PC-3 (cell line): ENCODE measurements at regions not wholly inside any gene's neighbourhood (a gene's known extent, or its start where the extent isn't known, plus 50 kb on each side); places are given as distances from the start of the nearest gene placed in this dataset.

Source experiments
- ATAC-seq: fragments of 200-7000 bp; cut with Tn5 transposase; 2 replicates; pipeline ENCODE4 v1.9.1; 2020; ENCODE audit warnings: mild to moderate bottlenecking, moderate library complexity
- BruUV-seq: library from RNA; stranded (reverse); fragments of 400-500 nt; replicated peaks from 2 replicates; lab custom pipeline; 2021; lab: Mats Ljungman, UMichigan
- CTCF ChIA-PET: fragments of 300-600 bp; sonication (Branson Sonifier 250); formaldehyde crosslinking; loops from one replicate; lab custom pipeline; 2022; ENCODE audit warnings: antibody characterized with exemption; lab: Charles Lee
- POLR2A ChIA-PET: fragments of 300-600 bp; sonication (Branson Sonifier 250); formaldehyde crosslinking; loops from one replicate; lab custom pipeline; 2022; ENCODE audit warnings: antibody characterized with exemption; ENCODE audit not compliant: unreplicated experiment; lab: Charles Lee
- DNase-seq: peaks from one replicate; pipeline ENCODE4 v3.0.0-alpha.2; 2015
- H2AFZ ChIP-seq: fragments of 300-600 bp; sonication (generic); 2 replicates; pipeline ENCODE4 v1.6.0; 2016; ENCODE audit warnings: antibody characterized with exemption, low read length
- H3F3A ChIP-seq: fragments of 300-600 bp; sonication (generic); one replicate; pipeline ENCODE4 v1.6.0; 2017; ENCODE audit warnings: antibody characterized with exemption, low read length, control low read depth, mild to moderate bottlenecking; ENCODE audit not compliant: unreplicated experiment
- H3K27ac ChIP-seq: fragments of 300-600 bp; sonication (generic); 2 replicates; pipeline ENCODE4 v1.5.1; 2016; ENCODE audit warnings: mild to moderate bottlenecking, low read length
- H3K27me3 ChIP-seq: fragments of 300-600 bp; sonication (generic); 2 replicates; pipeline ENCODE4 v1.6.1; 2016; ENCODE audit warnings: low read length, mixed read lengths
- H3K36me3 ChIP-seq: fragments of 300-600 bp; sonication (generic); 2 replicates; pipeline ENCODE4 v1.6.1; 2016; ENCODE audit warnings: low read depth, mixed run types, low read length, mixed read lengths
- H3K4me1 ChIP-seq: fragments of 300-600 bp; sonication (generic); 2 replicates; pipeline ENCODE4 v1.5.1; 2016; ENCODE audit warnings: low read length; ENCODE audit not compliant: insufficient read depth
- H3K4me2 ChIP-seq: fragments of 300-600 bp; sonication (generic); 2 replicates; pipeline ENCODE4 v1.6.0; 2016; ENCODE audit warnings: low read length
- H3K4me3 ChIP-seq: fragments of 300-600 bp; sonication (generic); 2 replicates; pipeline ENCODE4 v1.5.1; 2016; ENCODE audit warnings: mild to moderate bottlenecking, low read length, mixed read lengths
- H3K79me2 ChIP-seq: fragments of 300-600 bp; sonication (generic); 2 replicates; pipeline ENCODE4 v1.6.1; 2017; ENCODE audit warnings: low read length, mixed read lengths
- H3K9ac ChIP-seq: fragments of 300-600 bp; sonication (generic); 2 replicates; pipeline ENCODE4 v1.6.0; 2016; ENCODE audit warnings: mild to moderate bottlenecking, low read length
- H3K9me2 ChIP-seq: fragments of 300-600 bp; sonication (generic); replicated peaks from 2 replicates; pipeline ENCODE4 v1.6.1; 2016; ENCODE audit warnings: mixed run types, low read length, mixed read lengths
- H3K9me3 ChIP-seq: fragments of 300-600 bp; sonication (generic); 2 replicates; pipeline ENCODE4 v1.6.1; 2016; ENCODE audit warnings: low read length, mixed read lengths
- H4K20me1 ChIP-seq: fragments of 300-600 bp; sonication (generic); 2 replicates; pipeline ENCODE4 v1.6.1; 2016; ENCODE audit warnings: low read length, mixed read lengths
- CTCF ChIP-seq: fragments of 300-600 bp; sonication (generic); conservative IDR thresholded peaks from 2 replicates; pipeline ENCODE4 v1.5.1; 2017; ENCODE audit warnings: antibody characterized with exemption, low read depth, mild to moderate bottlenecking, low read length
- EZH2 ChIP-seq: fragments of 300-600 bp; sonication (generic); IDR thresholded peaks from one replicate; pipeline ENCODE4 v1.6.1; 2017; ENCODE audit warnings: antibody characterized with exemption, mild to moderate bottlenecking, low read length; ENCODE audit not compliant: unreplicated experiment
- EZH2phosphoT487 ChIP-seq: fragments of 300-600 bp; sonication (generic); IDR thresholded peaks from 2 replicates; pipeline ENCODE4 v1.6.1; 2018; ENCODE audit warnings: mild to moderate bottlenecking, antibody characterized with exemption, low read length, borderline replicate concordance
- intact Hi-C: fragments of 100-400 bp; cut with micrococcal nuclease; formaldehyde crosslinking; loops from 2 replicates; pipeline ENCODE4 v1.9.0; 2023

- BruUV-seq: no TSS peak
- Histone ChIP-seq H4K20me1 (no peaks in the 10 kb centered on the region), H3K9me2 (no peaks in the 10 kb centered on the region), H3K4me2 (no peak overlapping the region), H3K9me3 (no peaks in the 10 kb centered on the region), H2AFZ (no peak overlapping the region), H3K4me1 (no peaks in the 10 kb centered on the region), H3K9ac (no peak overlapping the region), H3K79me2 (no peaks in the 10 kb centered on the region), H3K27me3 (0 out of 2 replicates have a peak, but pooled peaks cover 5% of the 10 kb centered on the region), H3F3A (no peaks in the 10 kb centered on the region), H3K27ac (no peak overlapping the region), H3K36me3 (no peaks in the 10 kb centered on the region), H3K4me3 (no peak overlapping the region)
- DNase-seq (no peak), ATAC-seq (no peak)
- TF ChIP-seq CTCF: no peak
- TF ChIP-seq EZH2phosphoT487: no peak
- no peak for TF ChIP-seq EZH2
- intact Hi-C loops: no loop called here
- ChIA-PET POLR2A (no interaction called here), CTCF (no interaction called here)
Measured at GRCh38 chr12:9345171-9345570, 137.0 kb upstream of the PZP start.

- Histone ChIP-seq H3K4me2 (no peak overlapping the region), H3K4me1 (no peaks in the 10 kb centered on the region), H2AFZ (no peak overlapping the region), H3K27me3 (0 out of 2 replicates have a peak, but pooled peaks cover 5% of the 10 kb centered on the region), H3K36me3 (no peaks in the 10 kb centered on the region), H3K4me3 (no peak overlapping the region), H3K9me3 (no peaks in the 10 kb centered on the region), H4K20me1 (no peaks in the 10 kb centered on the region), H3K9ac (no peak overlapping the region), H3K9me2 (no peaks in the 10 kb centered on the region), H3K27ac (no peak overlapping the region), H3K79me2 (no peaks in the 10 kb centered on the region), H3F3A (no peaks in the 10 kb centered on the region)
- POLR2A ChIA-PET: no interaction called here
- intact Hi-C loops: no loop called here
- ATAC-seq (no peak), DNase-seq (no peak)
- BruUV-seq: no TSS peak
- TF ChIP-seq CTCF (no peak), EZH2phosphoT487 (no peak), EZH2 (no peak)
- CTCF ChIA-PET: no interaction called here
Measured at GRCh38 chr12:9344541-9344940, 136.3 kb upstream of the PZP start.

GRCh38 chr12:9343731-9344130 lies 135.5 kb upstream of the PZP start:
- Histone ChIP-seq H3K4me1 (no peaks in the 10 kb centered on the region), H3F3A (no peaks in the 10 kb centered on the region), H3K4me3 (no peak overlapping the region), H2AFZ (no peak overlapping the region), H3K9me3 (no peaks in the 10 kb centered on the region), H3K27ac (no peak overlapping the region), H3K4me2 (no peak overlapping the region), H3K9me2 (no peaks in the 10 kb centered on the region), H3K9ac (no peak overlapping the region), H3K79me2 (no peaks in the 10 kb centered on the region), H4K20me1 (no peaks in the 10 kb centered on the region), H3K36me3 (no peaks in the 10 kb centered on the region), H3K27me3 (0 out of 2 replicates have a peak, but pooled peaks cover 5% of the 10 kb centered on the region)
- intact Hi-C loops: no loop called here
- no peak for DNase-seq
- BruUV-seq: no TSS peak
- CTCF ChIA-PET: no interaction called here
- no peak for ATAC-seq
- POLR2A ChIA-PET: no interaction called here
- TF ChIP-seq EZH2 (no peak), EZH2phosphoT487 (no peak), CTCF (no peak)
